HTR-8/SVneo (cell line): ENCODE measurements at regions not wholly inside any gene's neighbourhood (a gene's known extent, or its start where the extent isn't known, plus 50 kb on each side); places are given as distances from the start of the nearest gene placed in this dataset.

ENCODE experiments used
- DNase-seq: peaks from one replicate; pipeline ENCODE4 v3.0.0; 2011; ENCODE audit warnings: low spot score, mixed read lengths; ENCODE audit not compliant: insufficient read length
- FAIRE-seq: peaks from 2 replicates; lab custom pipeline; 2011; peaks lifted over from hg19 to GRCh38; lab: Jason Lieb, UNC

DNA sequence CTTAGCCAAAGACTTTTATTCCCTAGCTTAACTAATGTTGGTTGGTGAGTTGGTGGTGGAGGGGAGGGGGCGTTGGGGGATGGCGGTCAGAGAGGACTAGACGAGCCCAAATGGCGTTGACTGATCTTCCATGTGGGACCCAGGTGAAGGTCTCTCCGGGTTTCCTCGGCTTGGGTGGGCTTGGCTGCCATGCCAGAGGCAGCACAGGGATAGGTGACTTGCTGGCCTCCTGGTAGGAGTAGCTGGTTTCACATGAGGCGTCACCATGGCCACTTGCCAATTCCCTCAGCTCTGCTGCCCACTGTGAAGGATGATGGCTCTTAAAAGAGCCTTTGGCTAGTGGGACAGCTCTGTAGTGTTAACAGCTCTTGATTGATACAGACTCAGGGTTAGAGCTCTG is 1337.0 kb upstream of the FAM98A start:
- FAIRE-seq = no peak
- DNase-seq = no peak

DNA sequence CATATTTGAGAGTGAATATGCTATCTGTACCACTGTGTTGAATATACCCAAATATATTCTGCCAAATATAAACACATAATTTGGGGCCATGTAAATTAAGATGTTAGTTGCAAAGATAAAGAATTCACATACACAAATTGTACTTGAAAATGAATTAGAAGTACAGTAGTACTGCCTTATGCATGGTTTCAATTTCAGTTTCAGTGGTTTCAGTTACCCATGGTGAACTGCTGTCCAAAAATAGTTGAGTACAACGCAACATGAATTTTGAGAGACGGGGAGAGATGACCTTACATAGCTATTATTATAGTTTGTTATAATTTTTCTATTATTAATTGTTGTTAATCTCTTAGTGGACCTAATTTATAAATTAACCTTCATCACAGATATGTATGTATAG is 1313.0 kb upstream of the FAM98A start:
- FAIRE-seq = no peak
- no peak for DNase-seq

- DNase-seq (no peak), FAIRE-seq (no peak)
Measured at GRCh38 chr2:34909992-34910705, 1311.0 kb upstream of the FAM98A start.

- DNase-seq (no peak), FAIRE-seq (no peak)
Measured at GRCh38 chr2:34907812-34908211, 1308.7 kb upstream of the FAM98A start.

GRCh38 chr2:34901739-34902138 is 1302.6 kb upstream of the FAM98A start:
- FAIRE-seq (no peak), DNase-seq (no peak)

GRCh38 chr2:34899079-34899478 is 1300.0 kb upstream of the FAM98A start:
- DNase-seq = no peak
- no peak for FAIRE-seq

- no peak for FAIRE-seq
- DNase-seq = no peak
Measured at GRCh38 chr2:34892766-34893165, 1293.7 kb upstream of the FAM98A start.

DNA sequence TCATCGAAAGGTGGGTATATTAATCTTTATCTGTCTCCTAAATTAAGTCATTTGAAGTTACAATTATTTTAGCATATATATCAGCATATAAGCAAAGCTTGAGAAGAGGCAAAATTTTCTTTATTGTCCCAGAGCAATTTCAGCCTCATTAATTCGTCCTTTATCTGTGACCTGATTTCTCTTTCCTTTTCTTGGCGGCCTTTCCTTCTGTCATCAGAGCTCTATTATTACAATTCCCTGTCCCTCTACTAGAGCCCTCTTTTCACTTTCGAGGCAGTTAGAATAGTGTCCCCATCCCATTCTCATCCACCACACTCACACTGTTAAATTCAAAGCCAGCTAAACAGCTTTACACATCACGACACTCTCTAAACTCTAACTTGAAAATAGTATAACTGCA is 1293.2 kb upstream of the FAM98A start:
- DNase-seq = no peak
- FAIRE-seq = no peak

- DNase-seq = no peak
- FAIRE-seq = no peak
Measured at GRCh38 chr2:34875091-34875745, 1276.1 kb upstream of the FAM98A start.

DNA sequence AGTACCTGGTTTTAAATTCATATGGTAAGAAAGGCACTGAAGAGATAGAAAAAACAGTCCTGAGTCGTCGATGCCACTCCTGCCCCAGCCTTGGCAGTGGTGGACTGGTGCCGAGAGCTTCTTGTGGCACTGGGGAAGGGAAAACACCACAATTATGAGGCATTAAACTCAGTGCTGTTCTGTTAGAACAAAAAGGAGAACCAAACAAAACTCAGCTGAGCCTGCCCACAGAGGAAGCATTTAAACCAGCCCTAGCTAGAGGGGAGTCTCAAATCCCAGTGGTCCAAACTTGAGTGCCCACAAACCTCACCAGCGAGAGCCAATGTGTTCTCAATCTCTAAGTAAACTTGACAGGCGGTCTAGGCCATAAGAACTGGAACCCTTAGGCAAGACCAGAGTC is 1254.5 kb upstream of the FAM98A start:
- no peak for DNase-seq
- no peak for FAIRE-seq

- FAIRE-seq = no peak
- no peak for DNase-seq
Measured at GRCh38 chr2:34851804-34852203, 1252.7 kb upstream of the FAM98A start.

DNA sequence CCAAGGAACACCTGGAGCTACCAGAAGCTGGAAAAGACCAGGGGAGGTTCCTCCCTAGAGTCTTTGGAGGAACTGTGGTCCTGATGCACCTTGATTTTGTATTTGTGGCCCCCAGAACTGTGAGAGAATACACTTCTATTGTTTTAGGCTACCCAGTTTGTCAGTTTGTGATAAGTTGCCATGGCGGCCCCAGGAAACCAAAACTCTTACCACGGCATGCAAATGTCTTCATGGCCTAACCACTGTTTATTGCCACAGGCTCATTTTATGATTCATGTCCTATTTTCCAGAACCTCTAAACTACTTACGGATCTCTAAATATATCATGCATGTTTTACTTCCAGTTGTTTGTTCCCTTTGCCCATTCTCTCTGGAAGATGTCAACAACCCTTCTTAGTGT is 1250.7 kb upstream of the FAM98A start:
- no peak for FAIRE-seq

GRCh38 chr2:34848691-34849090 is 1249.6 kb upstream of the FAM98A start:
- FAIRE-seq (no peak), DNase-seq (no peak)

More for the DNA sequence above, 1250.7 kb upstream of the FAM98A start:
- no peak for DNase-seq

- FAIRE-seq = no peak
- no peak for DNase-seq
Measured at GRCh38 chr2:34848132-34848531, 1249.0 kb upstream of the FAM98A start.

DNA sequence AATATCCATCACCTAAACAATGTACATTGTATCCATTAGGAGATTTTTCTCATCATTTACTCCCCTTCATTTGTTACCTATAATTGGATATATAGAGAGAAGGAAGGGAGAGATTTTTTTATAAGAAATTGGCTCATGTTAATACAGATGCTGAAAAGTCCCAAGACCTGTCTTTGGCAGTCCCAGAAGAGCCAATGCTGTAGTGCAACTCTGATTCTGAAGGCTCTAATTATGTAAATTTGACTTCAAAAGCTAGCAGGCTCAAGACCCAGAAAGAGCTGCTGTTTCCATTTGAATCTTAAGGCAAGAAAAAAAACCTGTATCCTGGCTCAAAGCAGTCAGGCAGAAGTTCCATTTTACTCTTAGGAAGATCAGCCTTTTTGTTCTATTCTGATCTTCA is 1245.5 kb upstream of the FAM98A start:
- no peak for FAIRE-seq

DNA sequence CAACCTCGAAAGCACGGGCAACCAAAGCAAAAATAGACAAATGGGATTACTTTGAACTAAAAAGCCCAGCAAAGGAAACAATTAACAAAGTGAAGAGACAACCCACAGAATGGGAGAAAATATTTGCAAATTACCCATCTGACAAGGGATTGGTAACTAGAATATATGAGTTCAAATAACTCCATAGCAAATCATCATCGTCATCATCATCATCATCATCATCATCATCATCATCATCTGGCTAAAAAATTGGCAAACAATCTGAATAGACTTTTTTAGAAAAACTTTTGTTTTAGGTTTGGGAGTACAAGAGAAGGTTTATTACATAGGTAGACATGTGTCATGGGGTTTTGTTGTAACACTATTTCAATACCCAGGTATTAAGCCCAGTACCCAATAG is 1239.3 kb upstream of the FAM98A start:
- FAIRE-seq (no peak), DNase-seq (no peak)

More for the DNA sequence above, 1245.5 kb upstream of the FAM98A start:
- DNase-seq = no peak

DNA sequence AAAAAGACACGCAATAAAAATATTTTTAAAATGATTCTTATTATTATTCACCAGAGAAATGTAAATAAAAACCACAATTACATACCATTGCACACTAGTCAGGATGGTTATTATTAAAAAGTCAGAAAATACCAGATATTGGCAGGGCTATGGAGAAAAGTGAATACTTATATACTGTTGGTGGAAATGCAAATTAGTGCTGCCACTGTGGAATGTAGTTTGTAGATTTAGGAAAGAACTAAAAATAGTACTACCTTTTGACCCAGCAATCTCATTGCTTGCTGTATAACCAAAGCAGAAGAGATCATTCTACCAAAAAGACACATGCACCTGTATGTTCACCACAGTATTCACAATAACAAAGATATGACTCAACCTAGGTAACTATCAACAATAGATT is 1237.3 kb upstream of the FAM98A start:
- FAIRE-seq (no peak), DNase-seq (no peak)

GRCh38 chr2:34831096-34831495 is 1232.0 kb upstream of the FAM98A start:
- FAIRE-seq (no peak), DNase-seq (no peak)

DNA sequence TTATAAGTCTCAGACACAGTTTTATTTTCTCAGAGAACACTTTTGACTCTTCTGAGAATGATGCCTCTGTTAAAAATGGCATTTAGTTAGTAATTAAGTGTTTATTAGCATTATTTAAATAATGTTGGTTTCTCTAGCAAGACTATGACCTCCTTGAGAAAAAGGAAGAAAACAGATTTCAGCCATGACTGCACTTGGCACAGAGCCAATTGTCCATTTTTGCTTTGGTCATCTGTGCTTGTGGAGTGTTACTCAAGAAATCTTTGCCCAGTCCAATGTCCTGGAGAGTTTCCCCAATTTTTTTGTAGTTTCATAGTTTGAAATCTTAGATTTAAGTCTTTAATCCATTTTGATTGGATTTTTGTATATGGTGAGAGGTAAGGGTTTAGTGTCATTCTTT is 1229.4 kb upstream of the FAM98A start:
- FAIRE-seq (no peak), DNase-seq (no peak)

- DNase-seq = no peak
Measured at GRCh38 chr2:34827398-34827797, 1228.3 kb upstream of the FAM98A start.

DNA sequence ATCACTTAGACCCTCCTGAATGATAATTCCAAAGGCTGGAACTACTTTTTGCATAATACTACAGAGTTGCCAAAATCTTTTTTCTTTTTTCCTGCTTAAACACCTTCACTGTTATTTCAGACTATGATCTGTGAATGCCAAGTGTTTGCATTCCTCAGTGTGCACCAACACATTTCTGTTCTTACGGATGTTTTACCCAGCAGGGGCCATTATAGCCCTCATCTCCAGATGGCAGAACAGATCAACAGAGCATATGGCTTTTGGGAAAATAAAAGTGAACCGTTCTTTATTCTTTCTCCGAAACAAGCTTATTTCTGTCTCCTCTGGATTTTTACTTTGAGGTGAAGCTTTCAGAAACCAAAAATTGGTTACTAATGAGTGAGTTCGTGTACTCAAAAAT is 1226.6 kb upstream of the FAM98A start:
- FAIRE-seq = no peak
- no peak for DNase-seq

More at GRCh38 chr2:34827398-34827797, 1228.3 kb upstream of the FAM98A start:
- FAIRE-seq = no peak

DNA sequence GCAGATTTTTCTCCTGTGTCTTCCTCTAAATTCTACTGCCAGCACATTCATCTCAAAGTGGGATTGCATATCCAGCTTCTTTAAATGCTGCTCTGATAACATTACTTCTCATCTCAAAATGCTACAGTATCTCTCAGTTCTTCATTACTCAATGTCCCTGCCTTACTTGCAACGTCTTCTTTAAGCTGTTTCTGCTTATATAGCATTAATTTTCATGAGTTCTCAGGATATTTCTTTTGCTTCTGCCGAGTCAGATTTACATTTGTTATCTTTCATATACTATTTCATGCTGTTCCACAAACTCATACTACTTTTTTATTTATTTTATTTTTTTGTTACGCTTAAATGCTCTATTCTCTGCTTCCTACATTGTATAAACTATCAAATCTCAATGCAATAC is 1223.5 kb upstream of the FAM98A start:
- no peak for FAIRE-seq
- DNase-seq = no peak
